HL-60/S4 treated with phorbol 12-myristate 13-acetate at 8.2 ng/mL for 4 days and 3 days (cell line): ENCODE measurements at regions not wholly inside any gene's neighbourhood (a gene's known extent, or its start where the extent isn't known, plus 50 kb on each side); places are given as distances from the start of the nearest gene placed in this dataset.
"Not testable (repeated sequence)": the region's sequence is repeated elsewhere in the genome, so short reads cannot be mapped to it uniquely, and the experiment has no call there.

Source experiments
- in situ Hi-C: fragments of 300-500 bp; cut with MboI; formaldehyde crosslinking; loops from 2 replicates; pipeline ENCODE4 v1.15.0; 2022; ENCODE audit warnings: low sequenced_read_pairs

DNA sequence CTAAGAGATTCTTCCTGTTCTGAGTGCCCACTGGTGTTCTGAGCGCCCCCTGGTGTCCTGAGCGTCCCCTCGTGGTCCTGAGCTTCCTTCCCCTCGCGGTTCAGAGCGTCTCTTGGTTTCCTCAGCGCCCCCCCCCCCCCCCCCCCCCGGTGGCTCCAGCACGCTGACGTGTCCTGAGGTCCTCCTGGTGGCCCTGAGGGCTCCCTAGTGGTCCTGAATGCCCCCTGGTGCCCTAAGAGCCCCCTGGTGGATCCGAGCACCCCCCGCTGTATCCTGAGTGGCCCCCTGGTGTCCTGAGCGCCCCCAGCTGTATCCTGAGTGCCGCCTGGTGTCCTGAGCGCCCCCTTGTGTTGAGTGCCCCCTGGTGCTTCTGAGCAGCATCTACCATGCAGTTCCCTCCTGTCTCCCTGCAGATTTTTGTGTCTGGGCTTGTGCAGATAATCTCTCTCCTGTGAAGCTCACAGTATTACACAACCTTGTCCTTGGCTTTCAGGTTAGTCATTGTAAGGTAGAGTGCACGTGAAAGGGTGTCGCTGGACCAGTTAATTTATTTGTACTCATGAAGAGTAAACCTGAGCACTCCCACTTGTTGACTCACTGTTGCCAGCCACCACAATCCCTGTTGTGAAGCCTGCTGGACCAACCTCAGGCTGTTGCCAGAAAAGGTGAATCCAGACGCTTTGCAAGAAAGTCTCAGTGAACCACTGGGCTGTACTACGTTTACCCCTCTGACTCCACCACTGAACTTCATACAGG, 1168.4 kb downstream of the TMEM121 start:
- in situ Hi-C loops: no loop called here

DNA sequence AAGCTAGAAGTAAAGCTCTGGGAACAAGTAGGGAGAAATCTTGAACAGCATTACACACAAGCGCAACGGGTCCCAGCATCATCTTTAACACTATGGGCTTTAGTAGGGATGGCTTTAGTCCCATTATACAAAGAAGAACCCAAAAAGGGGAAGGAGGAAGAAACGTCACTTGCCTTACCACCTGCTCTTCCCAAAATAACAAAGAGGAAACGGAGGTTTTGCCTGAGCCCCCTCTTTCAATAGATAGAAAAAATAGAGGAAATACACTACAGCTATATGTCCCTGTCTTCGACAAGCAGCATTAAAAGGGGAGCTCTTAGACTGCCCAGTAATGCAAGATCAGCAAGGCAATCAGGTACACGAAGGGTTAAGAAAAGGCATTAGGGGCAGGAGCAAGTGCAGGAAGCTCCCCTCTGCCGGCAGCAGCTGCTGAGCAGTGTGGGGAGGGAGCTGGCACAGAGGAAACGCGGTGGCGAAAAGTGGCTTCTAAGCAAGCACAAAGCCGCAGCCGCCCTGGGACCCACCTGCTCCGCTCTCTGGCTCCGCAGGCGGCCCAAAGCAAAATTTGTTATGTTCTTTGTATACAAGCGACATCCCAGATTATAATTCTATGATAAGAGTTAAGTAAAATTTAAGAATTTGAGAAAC, 1172.4 kb downstream of the TMEM121 start:
- in situ Hi-C loops: not testable (repeated sequence)

DNA sequence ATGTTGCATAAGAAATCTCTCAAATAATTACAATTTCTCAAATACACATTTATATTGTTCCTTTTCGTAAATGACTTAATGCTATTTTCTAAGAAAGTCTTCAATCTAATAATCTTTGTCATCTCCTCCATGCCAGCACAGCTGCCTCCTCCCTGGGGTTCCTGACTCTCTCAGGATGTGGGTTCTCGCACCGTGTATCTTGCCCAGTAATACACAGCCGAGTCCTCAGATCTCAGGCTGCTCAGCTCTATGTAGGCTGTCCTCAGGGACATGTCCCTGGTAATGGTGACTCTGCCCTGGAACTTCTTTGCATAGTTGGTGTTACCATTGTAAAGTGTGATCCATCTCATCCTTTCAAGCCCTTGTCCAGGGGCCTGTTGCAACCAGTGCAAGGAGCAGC, 1177.3 kb downstream of the TMEM121 start:
- in situ Hi-C loops: not testable (repeated sequence)

DNA sequence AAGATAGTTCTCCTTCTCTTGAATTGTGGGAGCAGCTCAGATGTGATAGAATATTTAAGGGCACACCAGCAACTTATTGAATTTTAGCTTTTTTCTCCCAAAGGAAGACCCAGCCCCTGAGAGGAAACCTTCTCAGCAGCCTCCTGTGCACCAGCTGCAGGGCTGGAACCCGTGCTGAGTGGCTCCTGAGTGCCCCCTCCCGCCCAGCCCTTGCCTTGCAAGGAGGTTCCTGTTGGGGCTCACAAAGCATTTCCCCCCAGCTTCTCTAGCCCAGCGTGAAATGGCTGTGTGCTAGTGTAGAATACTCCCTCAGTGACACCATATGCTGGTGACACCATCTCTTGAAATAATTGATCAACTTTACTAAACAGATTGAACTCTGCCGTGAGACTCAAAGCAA, 1180.1 kb downstream of the TMEM121 start:
- in situ Hi-C loops: not testable (repeated sequence)

DNA sequence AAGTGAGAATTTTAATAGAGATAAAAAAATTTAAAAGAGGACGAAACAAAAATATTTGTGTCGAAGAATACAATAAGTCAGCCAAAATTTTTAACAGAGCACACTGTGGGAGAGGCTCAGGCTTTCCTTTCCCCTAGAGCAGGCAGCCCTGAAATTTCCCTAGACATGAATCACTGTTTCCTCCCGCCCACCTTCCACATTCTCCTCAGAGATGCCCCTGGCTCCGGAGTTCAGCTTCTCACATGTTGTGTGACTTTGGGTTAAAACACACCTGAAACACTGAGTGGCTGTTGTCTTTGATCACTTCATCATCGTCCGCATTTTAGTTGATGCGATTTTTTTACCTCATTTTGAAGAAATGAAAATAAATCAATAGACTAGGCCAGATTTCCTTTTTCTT, 1183.8 kb downstream of the TMEM121 start:
- in situ Hi-C loops: not testable (repeated sequence)

DNA sequence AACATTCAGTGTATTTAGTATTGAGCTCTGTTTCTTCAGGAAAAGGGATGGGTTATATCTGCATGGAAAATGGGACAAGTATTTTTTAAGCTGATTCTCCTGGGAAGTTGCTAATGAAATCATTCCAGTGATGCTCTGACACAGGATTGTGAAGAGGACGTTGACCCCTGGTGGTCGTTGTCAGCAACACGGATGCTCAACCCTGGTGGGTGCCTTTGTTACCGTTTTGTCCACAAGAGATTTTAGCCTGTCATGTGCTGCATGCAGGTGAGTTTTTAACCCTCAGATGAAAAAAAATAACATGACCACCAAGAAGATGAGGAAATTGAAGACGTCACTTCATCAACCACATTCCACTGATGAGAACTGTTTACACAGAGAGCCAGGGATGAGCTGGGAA, 1186.1 kb downstream of the TMEM121 start:
- in situ Hi-C loops: not testable (repeated sequence)

DNA sequence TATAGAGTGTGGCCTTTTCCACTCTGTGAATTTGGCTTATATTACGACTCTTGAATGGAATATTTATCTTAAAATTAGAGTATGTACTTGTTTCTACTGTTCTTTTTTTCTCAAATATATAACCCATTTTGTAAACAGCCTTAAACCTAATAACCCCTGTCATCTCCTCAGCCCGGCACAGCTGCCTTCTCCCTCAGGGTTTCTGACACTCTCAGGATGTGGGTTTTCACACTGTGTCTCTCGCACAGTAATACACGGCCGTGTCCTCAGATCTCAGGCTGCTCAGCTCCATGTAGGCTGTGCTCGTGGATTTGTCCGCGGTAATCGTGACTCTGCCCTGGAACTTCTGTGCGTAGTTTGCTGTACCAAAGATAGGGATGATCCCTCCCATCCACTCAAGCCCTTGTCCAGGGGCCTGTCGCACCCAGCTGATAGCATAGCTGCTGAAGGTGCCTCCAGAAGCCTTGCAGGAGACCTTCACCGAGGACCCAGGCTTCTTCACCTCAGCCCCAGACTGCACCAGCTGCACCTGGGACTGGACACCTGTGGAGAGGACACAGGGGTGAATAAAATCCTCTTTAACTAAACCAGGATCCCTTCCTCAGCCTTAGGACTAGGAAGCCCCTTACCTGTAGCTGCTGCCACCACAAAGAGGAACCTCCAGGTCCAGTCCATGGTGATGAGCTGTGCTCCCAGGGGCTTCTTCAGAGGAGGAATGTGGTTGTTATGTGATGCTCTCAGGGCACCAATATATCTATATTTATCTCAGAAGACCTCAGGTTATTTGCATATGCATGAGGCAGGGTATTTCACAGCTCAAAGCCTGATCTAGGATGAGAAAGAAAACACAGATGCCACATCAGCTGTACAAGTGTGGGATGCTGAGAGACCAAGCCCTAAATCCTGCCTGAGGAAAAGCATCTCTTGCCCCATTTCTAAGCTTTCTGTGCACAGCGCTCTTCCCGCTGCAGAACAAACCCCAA, 1188.4 kb downstream of the TMEM121 start:
- in situ Hi-C loops: not testable (repeated sequence)

DNA sequence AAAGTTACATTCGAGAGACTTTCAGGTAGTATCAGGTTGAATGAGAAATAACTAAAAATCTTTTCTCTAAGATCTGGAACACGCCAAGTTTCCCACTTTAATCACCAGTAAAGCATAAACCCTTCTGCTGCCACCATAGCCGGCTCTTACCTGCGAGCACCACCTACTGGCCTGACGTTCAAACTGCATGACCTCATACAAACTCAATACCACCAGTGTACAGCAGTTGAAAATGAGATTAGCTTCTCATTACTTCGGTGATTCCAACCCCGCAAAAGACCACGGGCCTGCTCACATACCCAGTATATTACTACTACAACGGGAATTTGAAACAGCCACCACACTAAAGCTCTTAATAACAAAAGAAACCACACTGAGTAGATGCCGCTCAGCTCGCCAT, 1191.2 kb downstream of the TMEM121 start:
- in situ Hi-C loops: not testable (repeated sequence)

DNA sequence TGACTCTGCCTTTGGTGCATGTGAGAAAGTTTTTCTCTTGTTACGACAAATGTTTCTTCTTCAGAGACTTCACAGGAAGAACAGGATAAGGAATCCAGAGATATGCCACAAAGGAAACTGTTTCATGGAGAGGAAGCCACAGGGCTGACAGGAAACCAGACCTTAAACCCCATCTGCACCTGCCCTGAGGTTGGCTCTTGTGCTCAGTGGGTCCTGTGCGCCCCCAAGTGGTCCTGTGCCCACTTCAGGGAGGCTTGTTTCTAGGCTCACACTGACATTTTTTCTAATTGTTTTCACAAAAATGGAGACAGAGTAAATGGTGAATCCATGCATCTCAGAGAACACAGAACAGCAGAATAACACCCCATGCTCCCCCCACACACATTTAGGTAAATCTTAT, 1193.5 kb downstream of the TMEM121 start:
- in situ Hi-C loops: not testable (repeated sequence)

DNA sequence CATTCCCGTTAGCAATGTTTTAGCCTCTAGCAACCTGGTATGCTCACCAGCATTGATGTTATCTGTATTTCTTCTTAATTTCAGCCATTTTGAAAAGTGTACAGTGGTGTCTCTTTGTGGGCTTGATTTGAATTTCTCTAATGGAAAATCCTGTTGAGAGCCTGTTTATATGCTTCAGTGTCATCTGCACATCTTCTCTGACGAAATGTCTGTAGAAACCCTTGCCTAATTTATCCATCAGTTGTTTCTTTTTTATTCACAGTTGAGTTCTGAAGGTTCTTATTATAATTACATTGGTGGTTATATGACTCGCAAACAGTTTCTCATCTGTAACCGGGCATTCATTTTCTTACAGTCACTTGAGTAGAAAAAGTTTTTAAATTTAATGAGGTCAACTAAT, 1195.5 kb downstream of the TMEM121 start:
- in situ Hi-C loops: not testable (repeated sequence)

DNA sequence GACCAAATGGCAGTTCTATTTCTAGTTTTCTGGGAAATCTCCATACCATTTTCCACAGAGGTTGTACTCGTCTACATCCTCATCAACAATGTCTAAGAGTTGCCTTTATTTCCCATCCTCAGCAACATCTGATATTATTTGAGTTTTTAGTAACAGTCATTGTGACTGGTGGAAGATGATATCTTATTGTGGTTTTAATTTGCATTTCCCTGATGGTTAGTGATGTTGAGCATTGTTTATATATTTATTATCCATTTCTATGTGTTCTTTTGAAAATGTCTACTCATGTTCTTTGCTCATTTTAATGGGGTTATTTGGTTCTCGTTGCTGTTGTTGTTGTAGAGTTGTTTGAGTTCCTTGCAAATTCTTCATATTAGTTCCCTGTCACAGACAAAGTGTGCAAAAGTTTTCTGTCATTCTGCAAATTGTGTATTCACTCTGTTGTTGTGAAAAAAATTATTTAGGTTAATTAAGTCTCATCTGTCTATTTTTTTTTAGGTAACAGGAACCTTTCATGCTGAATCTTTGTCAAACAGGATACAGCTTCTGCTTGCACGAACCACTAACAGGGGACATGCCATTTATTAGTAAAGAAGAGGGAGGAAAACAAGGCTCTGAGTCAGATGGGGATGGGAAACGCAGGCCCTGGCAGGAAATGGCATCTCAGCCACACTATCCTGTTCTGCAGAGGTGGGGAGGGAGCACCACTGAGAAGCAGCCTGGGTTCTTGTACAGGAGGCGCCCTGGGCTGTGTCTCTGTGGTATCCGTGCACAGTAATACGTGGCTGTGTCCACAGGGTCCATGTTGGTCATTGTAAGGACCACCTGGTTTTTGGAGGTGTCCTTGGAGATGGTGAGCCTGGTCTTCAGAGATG, 1196.7 kb downstream of the TMEM121 start:
- in situ Hi-C loops: not testable (repeated sequence)

DNA sequence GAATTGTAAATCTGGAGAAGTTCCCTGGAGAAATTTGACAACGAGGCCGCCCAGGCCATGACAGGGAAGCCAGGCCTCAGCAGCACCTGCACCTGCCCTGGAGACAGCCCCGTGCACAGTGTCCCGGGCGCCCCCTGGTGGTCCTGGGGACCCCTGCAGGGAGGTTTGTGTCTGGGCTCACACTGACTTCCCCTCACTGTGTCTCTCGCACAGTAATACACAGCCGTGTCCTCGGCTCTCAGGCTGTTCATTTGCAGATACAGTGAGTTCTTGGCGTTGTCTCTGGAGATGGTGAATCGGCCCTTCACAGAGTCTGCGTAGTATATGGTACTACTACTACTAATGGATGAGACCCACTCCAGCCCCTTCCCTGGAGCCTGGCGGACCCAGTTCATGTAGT, 1201.6 kb downstream of the TMEM121 start:
- in situ Hi-C loops: not testable (repeated sequence)

DNA sequence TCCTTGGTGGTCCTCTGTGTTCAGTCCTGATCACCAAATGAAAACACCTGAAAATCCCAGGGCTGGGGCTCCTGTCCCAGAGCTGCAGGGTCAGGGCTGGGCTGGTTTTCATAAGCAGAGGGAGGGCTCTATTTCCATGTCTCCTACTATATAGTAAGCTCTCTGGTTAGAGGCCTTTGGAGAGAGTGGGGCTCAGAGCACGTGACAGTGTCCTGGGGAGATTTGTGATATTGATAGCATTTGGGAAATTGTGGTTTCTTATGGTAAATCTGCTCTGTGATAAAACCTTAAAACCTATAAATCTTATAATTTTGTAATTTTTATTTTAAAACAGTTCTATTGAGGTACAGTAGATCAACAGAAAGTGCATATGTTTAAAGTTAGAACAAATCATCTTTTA, 1202.2 kb downstream of the TMEM121 start:
- in situ Hi-C loops: no loop called here

DNA sequence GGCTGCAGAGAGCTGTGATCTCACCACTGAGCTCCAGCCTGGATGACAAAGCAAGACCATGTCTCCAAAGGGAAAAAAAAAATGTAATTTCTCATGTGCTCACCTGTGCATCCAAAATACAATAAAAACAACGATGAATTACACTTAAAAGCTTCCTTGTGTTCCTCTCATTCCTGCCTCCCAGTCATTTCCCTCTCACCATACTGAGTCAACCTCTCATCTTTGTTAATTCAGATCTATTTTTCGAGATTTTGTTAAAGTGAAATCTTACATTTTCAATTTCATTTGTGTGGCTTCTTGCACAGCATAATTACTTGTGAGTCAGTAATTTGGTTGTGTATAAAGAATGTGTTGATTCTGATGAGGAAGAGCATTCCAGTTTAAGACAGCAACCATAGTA, 1203.2 kb downstream of the TMEM121 start:
- in situ Hi-C loops: no loop called here

DNA sequence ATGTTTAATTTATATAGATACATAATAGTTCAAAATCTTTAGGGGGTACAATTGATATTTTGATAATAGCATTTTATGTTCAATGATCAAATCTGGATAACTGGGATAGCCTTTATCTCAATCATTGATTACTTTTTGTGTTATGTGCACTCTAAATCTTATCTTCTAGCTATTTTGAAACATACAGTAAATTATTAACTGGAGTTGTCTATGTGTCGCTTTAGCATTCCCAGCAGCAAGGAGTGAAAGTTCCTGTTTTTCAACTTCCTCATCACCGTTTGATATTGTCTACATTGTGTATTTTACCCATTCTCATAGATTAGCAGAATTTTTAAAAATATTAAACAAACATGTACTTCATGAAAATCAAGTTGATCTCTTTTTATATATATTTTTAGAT, 1207.4 kb downstream of the TMEM121 start:
- in situ Hi-C loops: no loop called here

DNA sequence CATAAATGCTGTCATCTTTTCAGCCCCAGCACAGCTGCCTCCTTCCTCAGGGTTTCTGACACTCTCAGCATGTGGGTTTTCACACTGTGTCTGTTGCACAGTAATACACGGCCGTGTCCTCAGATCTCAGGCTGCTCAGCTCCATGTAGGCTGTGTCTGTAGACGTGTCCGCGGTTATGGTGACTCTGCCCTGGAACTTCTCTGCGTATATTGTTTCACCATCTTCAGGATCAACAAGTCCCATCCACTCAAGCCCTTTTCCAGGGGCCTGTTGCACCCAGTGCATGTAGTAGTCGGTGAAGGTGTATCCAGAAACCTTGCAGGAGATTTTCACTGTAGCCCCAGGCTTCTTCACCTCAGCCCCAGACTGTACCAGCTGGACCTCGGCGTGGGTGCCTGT, 1210.6 kb downstream of the TMEM121 start:
- in situ Hi-C loops: no loop called here

DNA sequence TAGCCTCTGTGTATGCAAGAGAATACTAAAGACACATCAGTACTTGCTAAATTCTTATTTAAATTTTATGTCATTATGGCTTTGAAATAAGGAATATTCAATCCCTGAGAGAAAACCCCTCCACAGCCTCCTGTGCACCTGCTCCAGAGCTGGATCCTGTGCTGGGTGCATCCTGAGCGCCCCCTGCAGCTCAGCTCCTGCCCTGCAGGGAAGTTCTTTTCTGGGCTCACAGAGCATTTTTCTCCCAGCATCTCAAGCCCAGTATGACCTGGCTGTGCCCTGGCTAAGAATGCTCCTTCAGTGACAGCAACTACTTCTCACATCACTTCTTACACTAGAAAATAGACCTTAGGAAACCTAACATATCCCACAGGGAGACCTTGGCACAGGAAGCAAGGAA, 1211.7 kb downstream of the TMEM121 start:
- in situ Hi-C loops: no loop called here

DNA sequence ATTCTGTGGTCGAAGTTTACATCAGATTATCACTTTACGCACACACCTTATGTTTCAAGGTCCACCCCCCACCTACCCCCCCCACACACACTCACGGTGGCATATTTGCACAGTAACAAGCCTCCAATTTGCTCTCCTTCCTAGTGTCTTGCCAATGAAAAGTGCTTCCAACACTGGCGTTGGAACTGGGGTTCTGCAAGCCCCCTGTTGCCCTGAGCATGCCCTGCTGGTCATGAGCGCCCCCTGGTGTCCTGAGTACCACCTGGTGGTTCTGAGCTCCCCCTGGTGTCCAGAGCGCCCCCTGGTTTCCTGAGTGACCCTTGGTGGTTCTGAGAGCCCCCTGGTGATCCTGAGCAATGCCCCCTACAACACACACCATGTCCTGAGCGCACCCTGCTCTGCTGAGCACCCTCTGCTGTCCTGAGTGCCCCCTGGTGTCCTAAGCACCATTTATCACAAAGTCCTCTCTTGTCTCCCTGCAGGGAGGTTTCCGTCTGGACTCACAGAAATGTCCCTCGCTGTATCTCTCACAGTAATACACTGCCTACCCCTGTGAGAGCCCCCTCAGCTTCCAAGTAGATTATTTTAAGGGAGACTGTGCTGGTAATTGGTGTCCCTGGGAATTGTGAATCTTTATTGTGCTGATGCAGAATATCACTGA, 1212.3 kb downstream of the TMEM121 start:
- in situ Hi-C loops: not testable (repeated sequence)

DNA sequence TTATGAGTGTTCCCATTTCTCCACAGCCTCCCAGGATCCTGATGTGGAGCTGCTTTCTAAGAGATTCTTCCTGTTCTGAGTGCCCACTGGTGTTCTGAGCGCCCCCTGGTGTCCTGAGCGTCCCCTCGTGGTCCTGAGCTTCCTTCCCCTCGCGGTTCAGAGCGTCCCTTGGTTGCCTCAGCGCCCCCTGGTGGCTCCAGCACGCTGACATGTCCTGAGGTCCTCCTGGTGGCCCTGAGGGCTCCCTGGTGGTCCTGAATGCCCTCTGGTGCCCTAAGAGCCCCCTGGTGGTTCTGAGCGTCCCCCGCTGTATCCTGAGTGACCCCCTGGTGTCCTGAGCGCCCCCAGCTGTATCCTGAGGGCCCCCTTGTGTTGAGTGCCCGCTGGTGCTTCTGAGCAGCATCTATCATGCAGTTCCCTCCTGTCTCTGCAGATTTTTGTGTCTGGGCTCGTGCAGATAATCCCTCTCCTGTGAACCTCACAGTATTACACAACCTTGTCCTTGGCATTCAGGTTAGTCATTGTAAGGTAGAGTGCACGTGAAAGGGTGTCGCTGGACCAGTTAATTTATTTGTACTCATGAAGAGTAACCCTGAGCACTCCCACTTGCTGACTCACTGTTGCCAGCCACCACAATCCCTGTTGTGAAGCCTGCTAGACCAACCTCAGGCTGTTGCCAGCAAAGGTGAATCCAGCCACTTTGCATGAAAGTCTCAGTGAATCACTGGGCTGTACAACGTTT, 1214.9 kb downstream of the TMEM121 start:
- in situ Hi-C loops: not testable (repeated sequence)
